H9 (cell line): ENCODE measurements at regions not wholly inside any gene's neighbourhood (a gene's known extent, or its start where the extent isn't known, plus 50 kb on each side); places are given as distances from the start of the nearest gene placed in this dataset.

Source experiments
- DNase-seq: peaks from one replicate; pipeline ENCODE4 v3.0.0-alpha.2; 2017
- H2AFZ ChIP-seq: one replicate; pipeline ENCODE4 v1.6.1; 2013; ENCODE audit warnings: mild to moderate bottlenecking, low read length, control low read depth, moderate library complexity
- H2AK5ac ChIP-seq: 2 replicates; pipeline ENCODE4 v1.6.1; 2013; ENCODE audit warnings: low read length, control low read depth, mixed read lengths; ENCODE audit not compliant: insufficient read length
- H2BK120ac ChIP-seq: one replicate; pipeline ENCODE4 v1.6.1; 2013; ENCODE audit warnings: low read depth, mild to moderate bottlenecking, low read length, control low read depth, inconsistent platforms; ENCODE audit not compliant: poor library complexity, severe bottlenecking
- H2BK12ac ChIP-seq: 2 replicates; pipeline ENCODE4 v1.6.1; 2013; ENCODE audit warnings: low read length, control low read depth, mixed read lengths, low read depth; ENCODE audit not compliant: insufficient read length
- H2BK15ac ChIP-seq: 2 replicates; pipeline ENCODE4 v1.6.1; 2013; ENCODE audit warnings: low read depth, low read length, control low read depth
- H2BK20ac ChIP-seq: one replicate; pipeline ENCODE4 v1.6.1; 2013; ENCODE audit warnings: low read depth, mild to moderate bottlenecking, low read length, control low read depth, inconsistent platforms; ENCODE audit not compliant: poor library complexity, severe bottlenecking
- H2BK5ac ChIP-seq: 2 replicates; pipeline ENCODE4 v1.6.1; 2013; ENCODE audit warnings: low read length, control low read depth, mixed read lengths; ENCODE audit not compliant: insufficient read length
- H3K14ac ChIP-seq: 2 replicates; pipeline ENCODE4 v1.6.1; 2013; ENCODE audit warnings: low read length, control low read depth; ENCODE audit not compliant: insufficient read depth
- H3K18ac ChIP-seq: 2 replicates; pipeline ENCODE4 v1.6.1; 2013; ENCODE audit warnings: low read depth, mild to moderate bottlenecking, mixed read lengths, low read length, control low read depth; ENCODE audit not compliant: insufficient read length
- H3K23ac ChIP-seq: 2 replicates; pipeline ENCODE4 v1.6.1; 2013; ENCODE audit warnings: low read length, control low read depth, mixed read lengths, low read depth; ENCODE audit not compliant: insufficient read length
- H3K23me2 ChIP-seq: 2 replicates; pipeline ENCODE4 v1.6.1; 2013; ENCODE audit warnings: low read depth, mild to moderate bottlenecking, mixed read lengths, low read length, control low read depth; ENCODE audit not compliant: insufficient read length, poor library complexity, severe bottlenecking
- H3K27ac ChIP-seq: 2 replicates; pipeline ENCODE4 v1.5.1; 2013; ENCODE audit warnings: low read length, control low read depth, mixed read lengths, low read depth; ENCODE audit not compliant: insufficient read length
- H3K27me3 ChIP-seq: 2 replicates; pipeline ENCODE4 v1.6.1; 2013; ENCODE audit warnings: low read length, control low read depth, inconsistent platforms; ENCODE audit not compliant: insufficient read depth
- H3K4ac ChIP-seq: 2 replicates; pipeline ENCODE4 v1.6.1; 2013; ENCODE audit warnings: low read depth, mild to moderate bottlenecking, control low read depth, inconsistent platforms, low read length, moderate library complexity
- H3K4me1 ChIP-seq: 2 replicates; pipeline ENCODE4 v1.6.1; 2013; ENCODE audit warnings: low read length, control low read depth, inconsistent platforms; ENCODE audit not compliant: insufficient read depth
- H3K4me2 ChIP-seq: 2 replicates; pipeline ENCODE4 v1.6.1; 2013; ENCODE audit warnings: low read length, control low read depth, mixed read lengths; ENCODE audit not compliant: insufficient read length, insufficient read depth
- H3K56ac ChIP-seq: 2 replicates; pipeline ENCODE4 v1.6.1; 2013; ENCODE audit warnings: low read depth, mild to moderate bottlenecking, mixed read lengths, low read length, control low read depth; ENCODE audit not compliant: insufficient read length
- H3K79me1 ChIP-seq: 2 replicates; pipeline ENCODE4 v1.6.1; 2013; ENCODE audit warnings: low read depth, mild to moderate bottlenecking, moderate library complexity, low read length, control low read depth, inconsistent platforms; ENCODE audit not compliant: insufficient read depth, poor library complexity, severe bottlenecking
- H3K79me2 ChIP-seq: 2 replicates; pipeline ENCODE4 v1.6.1; 2013; ENCODE audit warnings: low read length, control low read depth, inconsistent platforms; ENCODE audit not compliant: insufficient read depth
- H3K9ac ChIP-seq: 2 replicates; pipeline ENCODE4 v1.6.1; 2013; ENCODE audit warnings: low read length, control low read depth, mixed read lengths; ENCODE audit not compliant: insufficient read length; ENCODE audit errors: extremely low read depth
- H3K9me3 ChIP-seq: one replicate; pipeline ENCODE4 v1.6.1; 2013; ENCODE audit warnings: low read depth, low read length, inconsistent platforms; ENCODE audit not compliant: control insufficient read depth
- H3T11ph ChIP-seq: one replicate; pipeline ENCODE4 v1.6.1; 2013; ENCODE audit warnings: mild to moderate bottlenecking, low read length, control low read depth, inconsistent platforms
- H4K20me1 ChIP-seq: one replicate; pipeline ENCODE4 v1.6.1; 2013; ENCODE audit not compliant: control insufficient read depth, insufficient read length, insufficient read depth
- H4K5ac ChIP-seq: 2 replicates; pipeline ENCODE4 v1.6.1; 2013; ENCODE audit warnings: low read depth, mild to moderate bottlenecking, mixed read lengths, low read length, control low read depth; ENCODE audit not compliant: insufficient read length
- H4K8ac ChIP-seq: replicated peaks from 2 replicates; pipeline ENCODE4 v1.6.1; 2013; ENCODE audit warnings: low read length, control low read depth, mixed read lengths, low read depth; ENCODE audit not compliant: insufficient read length
- H4K91ac ChIP-seq: 2 replicates; pipeline ENCODE4 v1.6.1; 2013; ENCODE audit warnings: low read depth, mild to moderate bottlenecking, moderate library complexity, mixed read lengths, low read length, control low read depth; ENCODE audit not compliant: insufficient read length
- H3K27ac Mint-ChIP-seq, 3 experiments: 2 replicates in 2 of 3; 3 replicates in 1 of 3; pipeline ENCODE4 v1.8.0; 2020 to 2021; ENCODE audit warnings: mixed read lengths in 3 of 3, mild to moderate bottlenecking in 1 of 3, moderate library complexity in 1 of 3
- H3K27me3 Mint-ChIP-seq: 2 replicates; pipeline ENCODE4 v1.8.0; 2021; ENCODE audit warnings: low read depth, mild to moderate bottlenecking, moderate library complexity, mixed read lengths
- H3K36me3 Mint-ChIP-seq, 3 experiments: 2 replicates in 2 of 3; 3 replicates in 1 of 3; pipeline ENCODE4 v1.8.0; 2020 to 2021; ENCODE audit warnings: low read depth in 3 of 3, mixed read lengths in 3 of 3; ENCODE audit not compliant: insufficient read depth in 1 of 3
- H3K4me1 Mint-ChIP-seq, 2 experiments: 2 replicates each; pipeline ENCODE4 v1.8.0; 2020; ENCODE audit warnings: mixed read lengths in 2 of 2
- H3K4me3 Mint-ChIP-seq, 2 experiments: 2 replicates in 1 of 2; 3 replicates in 1 of 2; pipeline ENCODE4 v1.8.0; 2020 to 2021; ENCODE audit warnings: mild to moderate bottlenecking in 2 of 2, mixed read lengths in 2 of 2, moderate library complexity in 1 of 2
- H3K9me3 Mint-ChIP-seq, 2 experiments: 2 replicates in 1 of 2; 3 replicates in 1 of 2; pipeline ENCODE4 v1.8.0; 2020; ENCODE audit warnings: mild to moderate bottlenecking in 2 of 2, mixed read lengths in 2 of 2, moderate library complexity in 1 of 2
- WGBS: extraction: QIAGEN DNeasy Blood & Tissue Kit; methylation state at CpG from one replicate; pipeline ENCODE4 v1.1.7; 2013; ENCODE audit warnings: missing lambda C conversion rate, low lambda C conversion rate, mixed read lengths; ENCODE audit not compliant: insufficient read length; ENCODE audit errors: extremely low coverage; 5-methylcytosine and 5-hydroxymethylcytosine counted together
- TF ChIP-seq, protein P1 (sequence below): fragments of 200-600 bp; sonication (generic); conservative IDR thresholded peaks from 3 replicates; pipeline ENCODE4 v1.8.0; 2021; ENCODE audit warnings: antibody characterized with exemption, mild to moderate bottlenecking

GRCh38 chr11:11022125-11022730 is 164.4 kb upstream of the ZBED5 start:
- H2BK120ac ChIP-seq: no peak overlapping the region
- TF ChIP-seq, protein P1, sequence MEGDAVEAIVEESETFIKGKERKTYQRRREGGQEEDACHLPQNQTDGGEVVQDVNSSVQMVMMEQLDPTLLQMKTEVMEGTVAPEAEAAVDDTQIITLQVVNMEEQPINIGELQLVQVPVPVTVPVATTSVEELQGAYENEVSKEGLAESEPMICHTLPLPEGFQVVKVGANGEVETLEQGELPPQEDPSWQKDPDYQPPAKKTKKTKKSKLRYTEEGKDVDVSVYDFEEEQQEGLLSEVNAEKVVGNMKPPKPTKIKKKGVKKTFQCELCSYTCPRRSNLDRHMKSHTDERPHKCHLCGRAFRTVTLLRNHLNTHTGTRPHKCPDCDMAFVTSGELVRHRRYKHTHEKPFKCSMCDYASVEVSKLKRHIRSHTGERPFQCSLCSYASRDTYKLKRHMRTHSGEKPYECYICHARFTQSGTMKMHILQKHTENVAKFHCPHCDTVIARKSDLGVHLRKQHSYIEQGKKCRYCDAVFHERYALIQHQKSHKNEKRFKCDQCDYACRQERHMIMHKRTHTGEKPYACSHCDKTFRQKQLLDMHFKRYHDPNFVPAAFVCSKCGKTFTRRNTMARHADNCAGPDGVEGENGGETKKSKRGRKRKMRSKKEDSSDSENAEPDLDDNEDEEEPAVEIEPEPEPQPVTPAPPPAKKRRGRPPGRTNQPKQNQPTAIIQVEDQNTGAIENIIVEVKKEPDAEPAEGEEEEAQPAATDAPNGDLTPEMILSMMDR: peak; percentile 76
- H4K8ac ChIP-seq: no peak overlapping the region
- H3K9me3 ChIP-seq: no peaks in the 10 kb centered on the region
- no peaks in the 10 kb centered on the region for H3K27me3 ChIP-seq
- no peaks in the 10 kb centered on the region for H4K20me1 ChIP-seq
- peaks cover 3% of the 10 kb centered on the region; the same call in 1 of the 2 replicates for H3K4me1 ChIP-seq
- H2BK12ac ChIP-seq: no peak overlapping the region
- no peak overlapping the region for H3K4me2 ChIP-seq
- H3K79me2 ChIP-seq: no peaks in the 10 kb centered on the region
- no peak overlapping the region for H3K23ac ChIP-seq
- no peak for DNase-seq
- no peak overlapping the region for H2AK5ac ChIP-seq
- H3K56ac ChIP-seq: no peak overlapping the region
- no peak overlapping the region for H3K9ac ChIP-seq
- no peak overlapping the region for H4K91ac ChIP-seq
- no CpG with 5 or more reads among the region's 4 CpGs for WGBS
- H3K14ac ChIP-seq: no peak overlapping the region
- H3K79me1 ChIP-seq: no peaks in the 10 kb centered on the region
- peaks cover 2% of the 10 kb centered on the region for H3K27me3 Mint-ChIP-seq
- H3K4me1 Mint-ChIP-seq: peaks cover 9 to 14% of the 10 kb centered on the region in 2 experiments
- H3T11ph ChIP-seq: no peak overlapping the region
- H3K9me3 Mint-ChIP-seq: no peaks in the 10 kb centered on the region
- no peak overlapping the region for H4K5ac ChIP-seq
- no peak overlapping the region for H3K27ac Mint-ChIP-seq
- H3K27ac ChIP-seq: no peak overlapping the region
- H2BK20ac ChIP-seq: no peak overlapping the region
- no peak overlapping the region for H3K4ac ChIP-seq
- no peak overlapping the region for H3K18ac ChIP-seq
- no peak overlapping the region for H2BK15ac ChIP-seq
- no peak overlapping the region for H3K4me3 Mint-ChIP-seq
- no peak overlapping the region for H2BK5ac ChIP-seq
- H2AFZ ChIP-seq: no peak overlapping the region
- H3K23me2 ChIP-seq: no peaks in the 10 kb centered on the region
- no peaks in the 10 kb centered on the region for H3K36me3 Mint-ChIP-seq
